G401.6 (cell line): ENCODE measurements at regions not wholly inside any gene's neighbourhood (a gene's known extent, or its start where the extent isn't known, plus 50 kb on each side); places are given as distances from the start of the nearest gene placed in this dataset.

ENCODE experiments used
- FAIRE-seq: peaks from 2 replicates; lab custom pipeline; 2012; peaks lifted over from hg19 to GRCh38; lab: Jason Lieb, UNC

DNA sequence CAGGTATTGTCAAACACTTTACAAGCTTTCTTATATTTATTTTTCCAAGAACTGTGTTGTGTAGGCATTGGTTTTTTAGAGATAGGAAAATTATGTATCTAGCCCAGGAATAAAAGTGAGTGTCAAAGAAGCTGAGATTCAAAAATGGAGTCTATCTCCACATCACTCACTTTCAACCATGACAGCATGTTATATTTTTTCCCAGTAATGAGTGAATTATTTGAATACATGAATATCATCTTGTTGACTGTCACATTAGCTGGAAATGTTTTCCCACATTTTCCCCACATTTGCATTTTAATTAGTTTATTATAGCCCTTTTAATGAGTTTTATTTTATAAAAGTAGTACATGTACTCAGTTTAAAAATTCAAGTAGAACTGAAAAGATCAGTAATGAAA is 693.7 kb downstream of the PCDH18 start:
- no peak for FAIRE-seq

DNA sequence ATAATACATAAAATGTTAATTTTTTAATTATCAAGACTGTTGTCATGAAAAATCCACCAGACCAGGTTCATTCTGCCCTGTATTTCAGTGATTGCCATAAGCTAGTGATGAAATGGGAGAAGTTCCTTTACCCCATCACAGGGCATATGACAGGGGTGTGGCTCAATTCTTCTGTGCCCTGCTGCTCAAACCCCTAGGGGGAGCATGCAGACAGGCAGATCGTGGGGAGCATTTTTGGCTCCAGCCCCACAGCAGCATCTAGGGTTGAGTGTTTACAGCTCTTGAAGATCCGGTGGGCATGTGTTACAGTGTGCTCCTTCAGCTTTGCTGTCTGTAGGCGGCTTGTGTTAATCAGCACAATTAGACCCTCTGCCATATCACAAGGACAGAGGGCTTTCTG is 700.7 kb downstream of the PCDH18 start:
- no peak for FAIRE-seq

DNA sequence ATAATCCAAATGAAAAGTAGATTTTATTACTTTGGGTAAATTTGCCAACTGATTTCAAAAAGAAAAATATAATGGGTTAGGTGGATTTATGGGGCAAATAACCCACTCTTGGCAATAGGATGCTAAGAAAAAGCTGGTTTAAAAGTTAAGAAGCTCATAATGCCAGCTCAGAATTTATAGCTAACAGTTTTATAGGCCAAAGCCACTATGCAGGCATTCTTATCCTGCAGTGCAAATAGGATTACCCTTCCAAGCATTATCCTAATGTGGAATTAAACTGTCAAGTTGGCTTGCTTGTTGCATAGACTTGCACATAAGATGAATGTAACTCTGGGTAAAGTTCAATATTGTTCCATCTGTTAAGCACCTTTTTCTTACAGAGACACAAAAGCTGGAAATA is 703.0 kb downstream of the PCDH18 start:
- FAIRE-seq: no peak

DNA sequence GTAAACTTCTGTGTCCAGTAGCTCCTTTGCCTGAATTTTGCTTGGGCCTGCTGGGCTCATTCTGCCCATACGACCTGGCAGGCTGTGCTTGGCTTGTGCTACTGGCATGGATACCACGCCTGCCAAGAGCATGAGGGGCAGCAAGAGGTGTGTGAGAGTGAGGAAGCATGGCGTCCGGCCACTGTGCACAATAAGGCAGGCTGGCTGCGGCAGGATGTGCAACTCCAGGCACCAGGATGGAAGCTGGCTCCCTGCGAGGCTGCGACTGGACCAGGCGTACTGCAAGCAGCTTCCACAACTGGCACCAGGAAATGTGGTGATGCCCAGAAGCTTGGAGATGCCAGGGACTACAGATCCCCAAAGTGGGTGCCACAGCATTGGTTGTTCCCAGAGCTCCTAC is 709.3 kb downstream of the PCDH18 start:
- FAIRE-seq: no peak

DNA sequence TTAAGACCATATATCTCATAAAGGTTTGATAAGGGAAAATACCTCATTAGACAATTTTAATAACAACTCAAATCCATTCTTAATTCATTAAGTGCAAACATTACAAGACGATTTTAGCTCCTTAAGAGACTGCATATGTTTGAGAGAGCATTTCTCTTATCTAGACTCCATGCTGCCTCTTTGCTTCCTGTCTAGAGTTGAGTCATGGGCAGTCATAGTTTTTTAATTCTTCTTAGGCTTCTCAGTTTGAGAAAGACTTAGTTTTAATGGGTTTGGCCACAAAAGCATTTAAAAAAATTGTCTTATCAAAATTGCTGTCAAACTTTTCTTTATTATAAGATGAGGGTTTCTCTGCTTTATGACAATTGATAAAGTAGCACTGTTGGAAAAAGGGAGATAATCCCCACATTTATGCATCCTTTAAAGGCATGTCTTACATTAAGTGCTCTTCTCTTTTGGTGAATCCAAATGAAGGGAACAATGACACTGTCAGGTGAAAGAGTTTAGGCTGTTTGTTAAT is 713.4 kb downstream of the PCDH18 start:
- FAIRE-seq: no peak

DNA sequence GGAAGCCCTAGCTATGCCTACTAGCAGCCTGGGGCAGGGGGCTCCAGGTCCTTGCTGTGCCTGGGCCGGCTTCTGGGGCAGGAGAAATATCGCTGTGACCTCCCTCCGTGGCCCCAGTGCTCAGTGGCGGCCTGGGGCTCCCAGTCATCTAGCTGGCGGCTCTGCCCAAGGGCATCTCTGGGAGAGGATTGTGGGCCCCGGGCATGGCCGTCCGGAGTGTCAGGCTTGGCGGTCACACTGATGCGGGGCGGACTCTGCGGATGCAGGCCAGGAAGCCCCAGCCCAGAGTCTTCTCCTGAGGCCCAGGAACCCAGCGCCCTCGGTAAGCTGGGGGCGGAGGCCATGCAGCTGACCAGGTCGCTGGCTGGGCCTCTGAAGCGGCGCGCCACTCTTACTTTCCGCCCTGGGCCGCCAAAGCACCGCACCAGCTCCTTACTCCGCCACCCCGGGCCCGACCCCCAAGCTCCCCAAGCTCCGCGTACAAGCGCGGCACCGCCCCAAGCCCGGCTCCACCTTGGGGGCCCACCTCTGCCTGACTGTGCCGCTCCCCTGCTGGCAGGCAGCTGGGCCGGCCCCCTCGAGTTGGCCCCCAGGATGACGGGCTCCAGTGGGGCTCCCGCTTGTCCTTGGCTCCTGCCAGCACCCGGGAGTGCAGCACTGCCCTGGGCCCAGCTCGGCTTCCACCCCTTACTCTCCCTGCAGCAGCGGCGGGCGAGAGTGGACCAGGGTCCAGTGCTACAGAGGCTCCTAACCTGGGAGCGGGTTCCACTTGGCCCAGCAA is 720.0 kb downstream of the PCDH18 start:
- no peak for FAIRE-seq

DNA sequence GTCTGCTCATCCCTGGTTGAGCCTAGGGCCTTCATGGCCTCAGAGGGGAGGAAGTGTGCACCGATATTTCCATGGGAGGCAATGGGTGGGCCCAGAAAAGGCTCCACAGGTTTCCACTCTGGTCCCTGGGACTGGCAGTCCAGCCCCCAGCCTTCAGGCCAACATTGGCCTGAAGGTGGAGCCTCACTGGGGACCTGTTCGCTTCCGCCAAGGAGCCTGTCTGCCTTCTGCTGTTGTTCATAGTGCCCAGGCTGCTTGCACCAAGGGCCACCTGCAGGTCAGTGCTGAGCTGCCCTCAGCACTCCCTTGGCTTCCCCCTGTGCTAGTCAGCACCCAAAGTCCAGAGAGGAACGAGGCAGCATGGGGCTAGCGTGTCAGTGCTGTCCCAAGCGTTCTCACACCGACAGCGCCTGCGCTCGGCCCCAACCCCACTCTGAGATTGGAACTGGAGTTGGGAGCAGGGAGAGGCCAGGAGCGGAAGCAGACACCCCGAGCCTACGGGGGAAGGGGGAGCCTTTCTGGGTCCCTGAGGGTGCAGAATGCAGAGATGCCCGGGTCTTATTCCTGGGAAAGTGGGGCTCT is 720.7 kb downstream of the PCDH18 start:
- no peak for FAIRE-seq

DNA sequence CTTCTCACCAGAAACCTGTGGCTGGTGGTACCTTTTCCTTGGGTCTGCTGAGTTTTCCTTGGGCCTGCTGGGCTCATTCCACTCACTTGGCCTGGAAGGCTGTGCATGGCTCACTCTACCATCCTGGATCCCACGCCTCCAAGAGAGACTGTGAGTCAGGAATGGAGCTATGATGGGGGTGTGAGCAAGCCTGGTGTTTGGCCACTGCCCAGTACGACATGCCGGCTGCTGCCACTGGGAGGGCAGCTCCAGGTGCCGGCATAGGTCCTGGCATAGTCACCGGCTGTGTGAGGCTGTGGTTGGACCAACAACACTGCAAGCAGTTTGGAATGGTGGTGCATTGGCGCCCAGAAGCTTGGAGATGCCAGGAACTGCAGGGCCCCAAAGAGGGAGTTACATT is 721.7 kb downstream of the PCDH18 start:
- no peak for FAIRE-seq

DNA sequence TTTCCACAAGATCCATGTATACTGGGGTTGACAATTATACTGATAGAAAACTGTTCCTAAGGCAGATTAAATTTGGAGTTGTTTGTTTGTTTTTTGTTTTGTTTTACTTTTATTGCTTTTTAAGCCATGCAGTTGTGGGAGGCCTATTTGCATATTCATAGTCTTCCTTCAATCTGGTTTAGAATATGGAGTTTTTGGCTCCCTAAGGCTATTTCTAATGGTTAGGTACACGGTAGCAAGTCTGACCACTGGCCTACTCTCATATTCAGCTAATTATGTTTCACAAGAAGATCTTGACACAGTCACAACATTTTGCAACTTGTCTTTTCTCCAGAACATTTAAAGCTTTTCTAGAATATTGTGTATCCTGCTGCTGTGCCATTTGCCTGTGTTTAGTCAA is 725.5 kb downstream of the PCDH18 start:
- FAIRE-seq: no peak

DNA sequence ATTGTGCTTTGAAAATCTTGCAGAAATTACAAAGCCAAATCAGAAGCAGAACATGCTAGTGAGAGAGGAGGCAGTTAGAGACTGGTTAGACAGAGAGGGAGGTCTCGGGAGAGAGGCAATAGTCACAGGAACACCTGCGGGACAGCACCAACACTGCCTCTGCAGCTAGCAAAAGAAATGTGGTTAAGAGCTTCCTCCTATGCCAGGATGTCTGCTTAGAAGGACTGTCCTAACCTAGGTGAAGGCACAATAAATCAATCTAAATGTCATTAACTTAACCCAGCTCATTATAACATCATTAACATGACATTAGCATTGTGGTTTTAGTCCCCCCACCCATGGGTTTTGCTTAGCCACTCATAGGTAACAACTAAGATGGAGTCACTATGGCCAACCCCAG is 726.7 kb downstream of the PCDH18 start:
- FAIRE-seq: no peak

DNA sequence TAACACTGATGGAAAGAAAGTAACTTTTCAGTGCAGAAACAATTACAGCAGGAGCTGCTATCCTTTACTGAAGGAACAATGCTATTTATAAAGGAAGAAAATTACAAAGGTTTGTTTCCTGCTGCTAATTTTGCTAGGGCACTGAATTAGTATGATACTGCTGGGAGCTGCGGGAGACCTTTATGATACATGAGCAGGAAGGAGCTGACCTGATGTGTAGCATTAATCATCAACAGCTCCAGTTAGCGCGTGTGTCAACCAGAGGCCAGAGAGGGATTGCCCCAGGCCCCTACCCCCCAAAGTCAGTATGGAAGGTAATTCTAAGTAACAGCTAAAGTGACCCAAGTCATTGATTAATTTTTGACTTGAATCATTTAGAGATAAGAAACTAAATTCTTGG is 728.9 kb downstream of the PCDH18 start:
- no peak for FAIRE-seq

DNA sequence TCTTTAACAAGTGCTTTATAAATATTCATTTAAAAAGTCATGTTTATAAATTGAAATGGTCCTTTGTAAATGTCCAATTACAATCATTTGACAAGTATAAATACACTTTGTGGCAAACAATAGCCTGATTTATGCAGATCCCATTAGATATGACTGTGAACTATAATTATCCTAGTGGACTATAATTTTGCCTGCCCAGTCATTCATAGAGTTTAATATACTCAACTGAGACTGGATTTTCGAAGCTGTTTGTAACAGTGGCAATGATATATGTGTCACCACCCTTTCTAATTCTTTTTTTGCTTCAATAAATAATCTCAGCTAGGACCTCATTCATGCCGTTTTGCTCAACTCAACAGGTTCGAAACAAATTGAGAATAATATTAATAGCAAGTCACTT is 732.0 kb downstream of the PCDH18 start:
- no peak for FAIRE-seq

DNA sequence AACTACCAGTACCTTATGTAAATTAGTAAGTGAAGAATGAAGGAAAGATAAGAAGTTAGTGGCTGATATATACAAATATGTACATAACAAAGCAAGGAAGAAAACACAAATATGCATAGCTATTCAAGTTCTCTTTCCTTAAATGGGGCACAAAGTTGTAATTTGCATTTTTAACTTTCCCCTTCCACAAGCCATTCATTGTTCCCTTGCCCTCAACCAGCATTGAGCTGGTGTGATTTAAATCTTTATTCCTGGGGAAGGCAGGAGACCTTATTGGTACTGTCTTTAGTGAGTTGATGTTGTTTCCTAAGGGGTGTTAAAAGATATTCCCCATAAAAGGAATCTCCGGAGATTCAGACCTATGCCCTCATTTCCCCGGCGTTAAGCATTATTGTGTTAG is 735.3 kb downstream of the PCDH18 start:
- FAIRE-seq: no peak

DNA sequence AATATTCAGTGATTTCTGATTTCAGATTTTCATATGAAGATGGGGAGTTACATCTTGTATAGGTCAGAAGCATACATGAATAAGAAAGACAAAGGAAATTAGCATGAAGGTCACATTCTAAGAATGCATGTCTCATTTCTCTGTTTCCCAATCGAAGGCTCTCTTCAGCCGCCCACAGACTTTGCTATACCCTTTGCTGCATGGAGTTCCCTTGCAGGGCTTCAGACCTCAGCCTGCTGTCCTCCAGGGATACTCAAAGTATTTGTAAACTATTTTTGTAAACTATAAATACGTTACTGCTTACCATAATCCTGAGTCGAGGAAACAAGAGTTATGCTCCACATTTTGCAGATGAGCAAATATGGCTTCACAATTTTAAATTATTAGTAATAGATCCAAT is 738.4 kb downstream of the PCDH18 start:
- FAIRE-seq: no peak

DNA sequence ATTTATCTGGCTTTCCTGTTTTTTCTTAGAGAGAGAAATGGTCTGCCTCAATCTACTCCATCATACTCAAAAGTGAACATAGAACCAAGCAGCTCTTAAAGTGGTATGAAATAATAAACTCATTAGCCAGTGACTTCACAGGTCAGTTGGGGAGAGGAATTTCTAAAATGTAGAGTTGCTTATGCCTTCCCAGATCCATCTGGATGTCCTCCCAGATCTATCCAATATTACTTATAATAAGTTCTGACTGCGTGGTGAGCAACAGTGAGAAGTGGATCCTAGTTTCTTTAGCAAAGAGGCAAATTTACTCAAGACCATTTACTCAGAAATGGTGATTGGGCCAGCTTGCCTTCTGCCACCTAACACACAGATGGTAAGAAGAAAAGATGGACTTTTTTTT is 748.0 kb downstream of the PCDH18 start:
- no peak for FAIRE-seq

DNA sequence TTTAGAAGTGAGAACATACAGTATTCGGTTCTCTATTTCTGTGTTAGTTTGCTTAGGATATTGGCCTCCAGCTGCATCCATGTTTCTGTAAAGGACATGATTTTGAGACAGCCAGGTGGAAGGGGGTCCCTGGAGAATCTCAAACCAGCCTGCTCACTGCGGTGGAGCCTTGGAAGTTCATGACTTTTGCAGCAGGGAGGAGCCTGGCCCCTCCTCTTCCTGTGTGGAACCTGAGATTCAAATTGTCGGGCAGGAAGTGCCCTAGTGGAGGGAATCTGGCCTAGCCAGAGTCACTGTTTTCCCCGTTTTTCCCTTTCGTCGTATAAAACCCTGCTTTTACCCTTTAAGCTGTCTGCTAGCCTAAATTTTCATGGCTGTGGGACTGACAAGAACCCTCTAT is 762.6 kb downstream of the PCDH18 start:
- no peak for FAIRE-seq

DNA sequence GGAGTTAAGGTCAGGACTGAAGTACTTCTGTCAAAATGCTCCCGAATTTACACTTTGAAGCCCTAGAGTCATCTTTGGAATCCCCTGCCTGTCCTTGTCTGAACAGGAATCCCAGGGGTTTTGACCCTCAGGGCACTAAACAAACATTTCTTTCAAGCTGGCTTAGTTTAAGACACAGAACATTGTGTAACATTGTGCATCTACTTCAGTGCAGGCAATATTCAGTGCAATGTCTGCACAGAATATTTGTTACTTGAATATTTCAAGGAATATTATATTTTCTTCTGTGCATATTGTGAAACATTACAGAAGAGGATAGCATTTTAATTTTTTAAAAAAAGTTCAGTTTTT is 763.4 kb downstream of the PCDH18 start:
- FAIRE-seq: no peak

DNA sequence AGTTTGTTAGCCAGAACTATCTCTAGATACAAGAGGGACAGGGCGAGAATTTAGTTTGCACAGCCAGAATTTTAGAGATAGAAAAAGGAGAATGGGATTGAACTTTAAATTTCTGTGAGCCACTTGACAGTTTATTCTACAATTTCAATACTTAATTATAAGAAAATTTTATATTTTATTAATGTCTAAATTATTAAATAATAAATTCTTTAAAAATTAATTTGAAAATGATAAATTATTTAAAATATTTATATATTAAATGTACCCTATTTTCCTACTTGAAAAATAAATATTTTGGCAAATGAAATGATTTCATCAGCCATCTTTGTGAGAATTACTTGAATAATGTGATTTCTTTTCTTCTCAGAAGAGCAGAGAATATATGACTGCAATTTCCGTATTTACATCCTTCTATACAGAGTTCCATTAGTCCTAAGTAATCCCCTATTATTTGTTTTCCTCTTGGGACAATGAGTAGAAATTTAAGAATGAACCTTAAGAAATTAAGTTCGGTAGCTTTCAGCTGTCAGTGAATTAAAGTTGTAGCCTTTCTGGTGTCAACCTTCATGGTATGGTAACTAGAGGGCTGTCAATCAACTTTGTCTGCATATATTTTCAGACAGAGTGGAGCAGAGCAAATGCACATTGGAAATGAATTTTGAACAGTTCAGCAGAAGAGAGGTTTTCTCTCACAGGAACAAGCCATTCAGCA is 763.9 kb downstream of the PCDH18 start:
- no peak for FAIRE-seq

DNA sequence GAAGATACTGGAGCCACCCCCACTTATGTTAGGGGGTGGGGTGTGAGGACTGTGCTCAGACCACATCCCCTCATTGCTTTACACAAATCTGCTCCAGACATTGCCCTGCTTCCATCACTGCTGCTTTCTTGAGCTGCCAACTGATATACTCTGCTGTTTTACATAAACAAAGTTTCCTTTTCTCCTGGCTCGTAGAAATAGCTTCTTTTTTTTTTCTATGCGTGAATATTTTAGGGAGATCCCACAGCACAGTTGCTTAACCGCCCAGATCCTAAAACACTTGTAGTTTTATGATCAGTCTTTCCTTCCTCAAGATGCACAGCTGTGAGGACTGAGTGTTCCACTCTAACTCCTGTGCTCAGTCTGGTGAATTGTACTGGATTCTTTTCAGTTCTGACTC is 768.4 kb downstream of the PCDH18 start:
- no peak for FAIRE-seq

DNA sequence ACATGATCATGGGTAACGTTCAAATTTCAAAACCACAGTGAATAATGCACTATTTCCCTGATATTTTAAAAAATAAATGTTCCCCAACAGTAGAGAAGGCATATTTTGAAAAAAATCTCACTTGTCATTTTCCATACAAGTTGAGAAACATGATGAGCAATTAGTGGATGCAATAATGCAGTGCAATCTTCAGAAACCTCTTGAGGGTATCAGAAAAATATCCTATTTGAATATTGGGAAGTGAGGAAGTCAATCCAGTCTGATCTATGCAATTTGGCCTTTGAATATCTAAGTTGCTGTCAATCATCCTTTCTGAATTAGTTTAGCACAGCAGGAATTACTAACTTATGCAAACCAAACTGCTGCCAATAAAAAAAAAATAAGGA is 776.8 kb downstream of the PCDH18 start:
- no peak for FAIRE-seq

DNA sequence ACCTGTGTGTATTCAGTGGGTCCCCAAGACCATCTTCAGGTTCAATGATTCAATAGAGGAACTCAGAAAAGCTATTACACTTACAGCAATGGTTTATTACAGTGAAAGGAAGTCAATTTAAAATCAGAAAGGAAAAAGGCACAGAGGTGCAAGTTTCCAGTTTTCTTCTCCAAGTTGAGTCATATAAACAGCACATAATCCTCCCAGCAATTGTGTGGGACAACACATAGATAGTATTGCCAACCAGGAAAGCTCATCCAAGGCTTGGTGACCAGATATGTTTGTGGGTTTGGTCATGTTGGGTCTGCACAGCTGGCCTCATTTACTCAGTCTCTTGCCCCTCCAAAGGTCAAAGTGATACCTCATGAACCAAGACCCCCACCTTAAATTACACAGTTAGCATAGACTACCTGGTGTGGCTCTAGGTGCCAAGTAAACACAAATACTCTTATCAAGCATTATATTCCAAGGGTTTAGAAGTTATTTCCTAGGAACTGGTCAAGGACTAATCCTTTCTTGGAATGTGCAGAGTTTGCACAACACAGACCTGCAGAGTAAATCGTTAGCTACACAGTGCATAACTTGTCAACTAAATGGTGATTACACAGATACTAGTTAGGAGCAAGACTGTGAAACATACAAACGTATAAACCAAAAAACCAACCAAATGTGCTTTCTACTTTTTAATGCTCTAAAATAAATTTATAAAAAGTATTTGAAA is 777.3 kb downstream of the PCDH18 start:
- no peak for FAIRE-seq

DNA sequence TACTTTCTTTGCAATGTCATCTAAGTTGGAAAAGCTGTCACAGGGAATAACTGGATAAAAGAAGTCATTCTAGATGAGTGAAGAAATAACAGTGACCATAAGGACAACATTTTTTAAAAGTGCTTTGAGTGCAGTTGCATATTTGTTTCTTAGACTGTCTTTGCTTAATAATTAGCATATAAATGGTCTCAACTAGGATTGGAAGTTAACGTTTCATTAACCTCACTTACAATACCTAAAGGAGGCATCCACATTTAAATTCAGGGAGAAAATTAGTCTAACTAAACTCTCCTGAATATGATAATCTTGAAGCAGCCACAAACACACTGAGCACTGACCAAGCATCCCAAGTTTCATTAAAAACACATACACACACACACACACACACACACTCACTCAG is 780.7 kb downstream of the PCDH18 start:
- FAIRE-seq: no peak

DNA sequence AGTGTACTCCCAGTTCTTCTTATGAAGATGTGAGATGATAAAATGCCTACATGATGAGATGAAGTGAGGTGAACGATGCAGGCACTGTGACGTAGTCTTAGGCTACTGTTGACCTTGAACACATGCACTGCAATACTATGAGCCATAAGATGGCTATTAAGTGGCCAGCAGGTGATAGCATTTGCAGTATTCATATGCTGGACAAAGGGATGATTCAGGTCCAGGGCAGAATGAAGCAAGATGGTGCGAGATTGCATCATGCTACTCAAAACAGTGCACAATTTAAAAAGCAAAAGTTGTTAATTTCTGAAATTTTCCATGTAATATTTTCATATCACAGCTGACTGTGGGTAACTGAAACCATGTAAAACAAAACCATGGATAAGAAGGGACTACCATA is 781.4 kb downstream of the PCDH18 start:
- FAIRE-seq: no peak
